HFFc6 (cell line): ENCODE measurements at regions not wholly inside any gene's neighbourhood (a gene's known extent, or its start where the extent isn't known, plus 50 kb on each side); places are given as distances from the start of the nearest gene placed in this dataset.

ENCODE experiments used
- DNase-seq: peaks from one replicate; pipeline ENCODE4 v3.0.0-alpha.2; 2018
- H3K27ac Mint-ChIP-seq: 2 replicates; pipeline ENCODE4 v1.8.0; 2020; ENCODE audit warnings: mild to moderate bottlenecking, mixed read lengths
- H3K27me3 Mint-ChIP-seq: 2 replicates; pipeline ENCODE4 v1.8.0; 2021; ENCODE audit warnings: mild to moderate bottlenecking, moderate library complexity, mixed read lengths; ENCODE audit not compliant: insufficient read depth
- H3K36me3 Mint-ChIP-seq: 2 replicates; pipeline ENCODE4 v1.8.0; 2021; ENCODE audit warnings: low read depth, mixed read lengths
- H3K4me1 Mint-ChIP-seq: 2 replicates; pipeline ENCODE4 v1.8.0; 2020; ENCODE audit warnings: low read depth, mixed read lengths
- H3K4me3 Mint-ChIP-seq: 2 replicates; pipeline ENCODE4 v1.8.0; 2020; ENCODE audit warnings: mild to moderate bottlenecking, moderate library complexity, mixed read lengths
- H3K9me3 Mint-ChIP-seq: 2 replicates; pipeline ENCODE4 v1.8.0; 2020; ENCODE audit warnings: mild to moderate bottlenecking, mixed read lengths
- CTCF ChIP-seq: fragments of 200-600 bp; sonication (generic); IDR thresholded peaks from 2 replicates; pipeline ENCODE4 v1.5.0; 2021; ENCODE audit warnings: antibody characterized with exemption, mild to moderate bottlenecking

GRCh38 chr2:48854681-48855080, 99.2 kb upstream of the LHCGR start:
- no peaks in the 10 kb centered on the region for H3K36me3 Mint-ChIP-seq
- no peaks in the 10 kb centered on the region for H3K27me3 Mint-ChIP-seq
- DNase-seq: no peak
- TF ChIP-seq CTCF: no peak
- no peak overlapping the region for H3K27ac Mint-ChIP-seq
- H3K9me3 Mint-ChIP-seq: peaks cover 40% of the 10 kb centered on the region
- no peak overlapping the region for H3K4me3 Mint-ChIP-seq
- no peaks in the 10 kb centered on the region for H3K4me1 Mint-ChIP-seq

- H3K4me3 Mint-ChIP-seq: no peak overlapping the region
- H3K27me3 Mint-ChIP-seq: no peaks in the 10 kb centered on the region
- H3K4me1 Mint-ChIP-seq: no peaks in the 10 kb centered on the region
- DNase-seq: no peak
- peaks cover 44% of the 10 kb centered on the region for H3K9me3 Mint-ChIP-seq
- H3K27ac Mint-ChIP-seq: no peak overlapping the region
- H3K36me3 Mint-ChIP-seq: 0 out of 2 replicates have a peak, but pooled peaks cover 4% of the 10 kb centered on the region
- TF ChIP-seq CTCF: no peak
Observed at GRCh38 chr2:48852938-48853337, 97.4 kb upstream of the LHCGR start.

- no peak for TF ChIP-seq CTCF
- Mint-ChIP-seq H3K4me1 (no peaks in the 10 kb centered on the region), H3K4me3 (no peak overlapping the region), H3K36me3 (0 out of 2 replicates have a peak, but pooled peaks cover 4% of the 10 kb centered on the region), H3K9me3 (peaks cover 46% of the 10 kb centered on the region), H3K27me3 (no peaks in the 10 kb centered on the region; the same call in 1 of the 2 replicates), H3K27ac (no peak overlapping the region)
- no peak for DNase-seq
Observed at GRCh38 chr2:48851161-48851560, 95.6 kb upstream of the LHCGR start.

GRCh38 chr2:48849770-48850169, 94.2 kb upstream of the LHCGR start:
- H3K4me3 Mint-ChIP-seq: no peak overlapping the region
- DNase-seq: no peak
- 0 out of 2 replicates have a peak, but pooled peaks cover 4% of the 10 kb centered on the region for H3K36me3 Mint-ChIP-seq
- no peak for TF ChIP-seq CTCF
- no peaks in the 10 kb centered on the region for H3K4me1 Mint-ChIP-seq
- H3K27ac Mint-ChIP-seq: no peak overlapping the region
- H3K9me3 Mint-ChIP-seq: peaks cover 50% of the 10 kb centered on the region
- no peaks in the 10 kb centered on the region; the same call in 1 of the 2 replicates for H3K27me3 Mint-ChIP-seq

GRCh38 chr2:48845684-48846083, 90.2 kb upstream of the LHCGR start:
- DNase-seq: no peak
- Mint-ChIP-seq H3K36me3 (0 out of 2 replicates have a peak, but pooled peaks cover 4% of the 10 kb centered on the region), H3K27ac (no peak overlapping the region), H3K4me3 (no peak overlapping the region), H3K27me3 (no peaks in the 10 kb centered on the region; the same call in 1 of the 2 replicates), H3K9me3 (peaks cover 55% of the 10 kb centered on the region), H3K4me1 (no peaks in the 10 kb centered on the region)
- no peak for TF ChIP-seq CTCF
